ENCODE measurements at regions not wholly inside any gene's neighbourhood (a gene's known extent, or its start where the extent isn't known, plus 50 kb on each side); places are given as distances from the start of the nearest gene placed in this dataset.

DNA sequence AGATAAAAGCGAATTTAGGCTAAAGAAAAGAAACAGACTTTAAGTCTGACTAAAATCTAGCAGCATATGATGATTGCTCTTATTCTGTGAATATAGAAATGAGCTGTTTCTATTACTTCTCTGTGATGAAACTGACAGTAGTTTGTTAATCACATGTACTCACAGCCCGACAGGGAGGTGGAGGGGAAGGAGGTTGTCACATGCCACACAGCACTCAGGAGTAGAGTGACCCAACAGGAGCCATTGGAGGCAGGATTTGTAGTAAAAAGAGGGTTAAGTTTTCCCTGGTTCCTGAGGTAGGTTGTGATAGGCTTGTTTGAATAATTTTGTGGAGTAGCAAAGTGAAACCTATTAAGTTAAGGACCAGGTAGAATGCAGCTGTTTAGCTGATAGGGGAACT lies 495.9 kb downstream of the CENPC start:
- TF ChIP-seq, protein P1, sequence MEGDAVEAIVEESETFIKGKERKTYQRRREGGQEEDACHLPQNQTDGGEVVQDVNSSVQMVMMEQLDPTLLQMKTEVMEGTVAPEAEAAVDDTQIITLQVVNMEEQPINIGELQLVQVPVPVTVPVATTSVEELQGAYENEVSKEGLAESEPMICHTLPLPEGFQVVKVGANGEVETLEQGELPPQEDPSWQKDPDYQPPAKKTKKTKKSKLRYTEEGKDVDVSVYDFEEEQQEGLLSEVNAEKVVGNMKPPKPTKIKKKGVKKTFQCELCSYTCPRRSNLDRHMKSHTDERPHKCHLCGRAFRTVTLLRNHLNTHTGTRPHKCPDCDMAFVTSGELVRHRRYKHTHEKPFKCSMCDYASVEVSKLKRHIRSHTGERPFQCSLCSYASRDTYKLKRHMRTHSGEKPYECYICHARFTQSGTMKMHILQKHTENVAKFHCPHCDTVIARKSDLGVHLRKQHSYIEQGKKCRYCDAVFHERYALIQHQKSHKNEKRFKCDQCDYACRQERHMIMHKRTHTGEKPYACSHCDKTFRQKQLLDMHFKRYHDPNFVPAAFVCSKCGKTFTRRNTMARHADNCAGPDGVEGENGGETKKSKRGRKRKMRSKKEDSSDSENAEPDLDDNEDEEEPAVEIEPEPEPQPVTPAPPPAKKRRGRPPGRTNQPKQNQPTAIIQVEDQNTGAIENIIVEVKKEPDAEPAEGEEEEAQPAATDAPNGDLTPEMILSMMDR (IDR thresholded peaks at IDR 0.05) = no peak
- no peak for TF ChIP-seq POLR2A (IDR thresholded peaks at IDR 0.05)
- TF ChIP-seq EP300 (IDR thresholded peaks at IDR 0.05) = no peak
- no peak for TF ChIP-seq POLR2AphosphoS5 (IDR thresholded peaks at IDR 0.05)
- Histone ChIP-seq H3K9me3 (no peaks in the 10 kb centered on the region), H3K4me3 (no peak overlapping the region), H3K4me1 (no peaks in the 10 kb centered on the region), H3K27ac (no peak overlapping the region), H3K27me3 (no peaks in the 10 kb centered on the region), H3K36me3 (no peaks in the 10 kb centered on the region)
- ATAC-seq = no peak
- 47 to 62% methylated on average over 1 to 2 of the region's 2 CpGs for WGBS, 2 donors (ENCODE audit: low coverage in 1 of 2)

DNA sequence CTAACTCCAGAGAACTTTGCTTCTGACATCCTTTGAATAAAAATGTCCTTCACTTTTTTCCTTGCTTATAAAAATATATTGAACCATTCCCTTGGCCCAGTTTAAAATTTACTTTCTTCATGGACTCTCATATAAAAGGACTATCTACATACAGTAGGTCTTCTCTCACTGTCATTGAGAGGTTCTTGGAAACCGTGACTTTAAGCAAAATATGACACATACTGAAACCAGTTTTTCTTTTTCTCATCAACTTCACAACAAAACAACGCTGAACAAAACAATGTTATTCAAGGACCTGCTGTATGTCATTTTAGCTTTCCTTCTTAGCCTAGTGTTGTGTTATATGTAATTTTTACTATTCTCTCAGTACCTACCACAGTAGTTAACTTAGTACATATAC lies 496.8 kb downstream of the CENPC start:
- no peak for TF ChIP-seq EP300 (IDR thresholded peaks at IDR 0.05)
- TF ChIP-seq POLR2A (IDR thresholded peaks at IDR 0.05) = no peak
- TF ChIP-seq, protein P1 (IDR thresholded peaks at IDR 0.05) = no peak
- no peak for TF ChIP-seq POLR2AphosphoS5 (IDR thresholded peaks at IDR 0.05)

DNA sequence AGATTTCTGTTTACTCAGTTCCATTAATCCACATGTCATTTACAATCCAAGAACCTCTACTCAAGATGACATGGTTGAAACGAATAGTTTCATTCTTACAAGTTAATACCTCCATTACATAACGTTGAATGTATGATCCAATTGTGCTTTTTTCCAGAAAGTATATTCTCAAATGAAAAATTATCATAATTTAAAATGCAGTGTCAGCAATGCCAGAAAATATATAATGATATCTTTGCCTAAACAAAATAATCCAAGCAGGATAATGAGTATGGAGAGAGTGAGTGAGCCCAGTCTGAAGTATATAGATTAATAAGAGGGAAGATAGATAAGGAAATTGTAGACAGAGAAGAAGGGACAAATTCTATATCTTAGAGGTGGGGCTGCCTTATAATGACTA lies 505.0 kb downstream of the CENPC start:
- TF ChIP-seq POLR2AphosphoS5 (IDR thresholded peaks at IDR 0.05) = no peak
- TF ChIP-seq, protein P1 (IDR thresholded peaks at IDR 0.05) = no peak
- no peak for TF ChIP-seq POLR2A (IDR thresholded peaks at IDR 0.05)
- TF ChIP-seq EP300 (IDR thresholded peaks at IDR 0.05) = no peak
- Histone ChIP-seq H3K27me3 (no peaks in the 10 kb centered on the region), H3K4me1 (no peaks in the 10 kb centered on the region), H3K36me3 (no peaks in the 10 kb centered on the region), H3K9me3 (peaks cover 0 to 4% (median 0%) of the 10 kb centered on the region in 3 donors), H3K27ac (no peak overlapping the region), H3K4me3 (no peak overlapping the region)
- ATAC-seq = no peak
- 20 to 56% methylated on average over 2 of the region's 2 CpGs for WGBS, 2 donors (ENCODE audit: low coverage in 1 of 2)

More for the DNA sequence above, 496.8 kb downstream of the CENPC start:
- Histone ChIP-seq H3K36me3 (no peaks in the 10 kb centered on the region), H3K27me3 (no peaks in the 10 kb centered on the region), H3K4me1 (no peaks in the 10 kb centered on the region), H3K27ac (no peak overlapping the region), H3K9me3 (no peaks in the 10 kb centered on the region), H3K4me3 (no peak overlapping the region)
- no peak for ATAC-seq
- 43 to 76% methylated on average over 2 of the region's 2 CpGs for WGBS, 2 donors (ENCODE audit: low coverage in 1 of 2)

DNA sequence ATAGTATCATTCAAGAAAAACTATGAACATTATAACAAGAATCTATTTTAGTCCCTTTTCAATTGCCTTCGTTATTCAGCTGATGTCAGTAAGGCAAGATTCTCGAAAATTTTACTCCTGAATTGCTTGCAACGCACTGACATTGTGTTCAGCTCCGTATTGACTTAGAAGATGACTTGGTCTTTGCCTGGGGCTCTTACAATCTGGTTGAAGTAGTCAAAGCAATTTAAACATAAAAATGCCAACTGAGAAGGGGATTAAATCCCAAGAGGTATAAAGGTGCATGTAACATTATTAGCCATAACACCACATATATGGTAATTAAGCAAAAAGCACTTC lies 507.1 kb downstream of the CENPC start:
- H3K4me3 ChIP-seq = no peak overlapping the region
- no peak for TF ChIP-seq POLR2AphosphoS5 (IDR thresholded peaks at IDR 0.05)
- TF ChIP-seq EP300 (IDR thresholded peaks at IDR 0.05) = no peak
- TF ChIP-seq POLR2A (IDR thresholded peaks at IDR 0.05) = no peak
- H3K27me3 ChIP-seq = no peaks in the 10 kb centered on the region
- H3K36me3 ChIP-seq = no peaks in the 10 kb centered on the region
- H3K4me1 ChIP-seq = no peaks in the 10 kb centered on the region
- 45 to 52% methylated on average over 4 of the region's 4 CpGs for WGBS, 2 donors (ENCODE audit: low coverage in 1 of 2)
- ATAC-seq = no peak
- peaks cover 0 to 4% (median 0%) of the 10 kb centered on the region in 3 donors for H3K9me3 ChIP-seq
- no peak overlapping the region for H3K27ac ChIP-seq

DNA sequence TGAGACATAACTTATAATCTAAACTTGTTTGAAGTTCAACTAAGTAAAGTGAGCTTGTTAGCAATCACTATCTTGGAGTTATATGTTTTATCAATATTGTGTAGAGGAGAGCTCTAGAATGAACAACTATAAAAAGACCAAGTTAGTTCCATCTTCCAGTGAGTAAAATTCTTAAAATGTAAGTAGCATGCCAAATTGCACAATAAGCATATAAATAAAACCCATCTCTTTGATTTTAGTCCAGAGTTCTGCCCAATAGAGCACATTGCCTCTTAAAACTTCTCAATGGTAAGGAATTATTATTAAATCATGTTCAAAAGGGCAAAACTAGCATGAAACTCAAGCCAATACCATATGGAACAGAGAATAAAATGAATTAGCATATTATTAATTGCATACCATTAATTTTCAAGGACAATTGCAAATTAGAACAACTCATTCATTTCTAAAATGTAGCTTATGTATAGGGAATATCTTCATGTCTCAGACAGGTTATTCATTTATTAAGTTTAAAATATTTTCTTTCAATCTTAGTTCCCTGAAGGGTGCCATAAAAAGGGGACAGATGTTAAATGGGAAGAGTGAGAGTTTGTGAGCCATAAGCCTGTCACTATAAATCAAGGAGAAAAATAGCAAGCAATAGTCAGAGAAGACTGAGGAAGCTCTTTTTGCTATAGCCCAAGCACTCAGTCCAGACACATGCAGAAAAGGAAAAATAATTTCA lies 507.6 kb downstream of the CENPC start:
- Histone ChIP-seq H3K4me1 (no peaks in the 10 kb centered on the region), H3K36me3 (no peaks in the 10 kb centered on the region), H3K9me3 (peaks cover 0 to 4% (median 0%) of the 10 kb centered on the region in 3 donors), H3K4me3 (no peak overlapping the region), H3K27me3 (no peaks in the 10 kb centered on the region), H3K27ac (no peak overlapping the region)
- TF ChIP-seq EP300 (IDR thresholded peaks at IDR 0.05) (no peak), POLR2AphosphoS5 (IDR thresholded peaks at IDR 0.05) (no peak), POLR2A (IDR thresholded peaks at IDR 0.05) (no peak)
- TF ChIP-seq, protein P1 (IDR thresholded peaks at IDR 0.05) = no peak
- ATAC-seq = no peak
